ENCODE measurements at regions not wholly inside any gene's neighbourhood (a gene's known extent, or its start where the extent isn't known, plus 50 kb on each side); places are given as distances from the start of the nearest gene placed in this dataset.

- intact Hi-C loops (cut with micrococcal nuclease; ENCODE audit: unreplicated experiment) = no loop called here
- BruUV-seq (replicated peaks) = no TSS peak
- FAIRE-seq (no peak), ATAC-seq (no peak), DNase-seq (ENCODE audit: low read depth, low spot score) (no peak)
- Histone ChIP-seq H3K27me3 (replicated peaks in 1 of 2; ENCODE audit: control insufficient read depth in 2 of 2, insufficient read depth in 2 of 2, low read length in 1 of 2) (no peaks in the 10 kb centered on the region), H3K4me2 (ENCODE audit: control insufficient read depth, insufficient read depth) (no peak overlapping the region), H3K79me2 (ENCODE audit: control insufficient read depth, insufficient read depth, low read length) (no peaks in the 10 kb centered on the region), H3K4me3 (no peak overlapping the region), H2AFZ (ENCODE audit: control insufficient read depth, low read depth, low read length) (no peak overlapping the region), H3K27ac (ENCODE audit: control insufficient read depth, insufficient read depth) (no peak overlapping the region), H3K4me1 (ENCODE audit: control insufficient read depth, insufficient read depth, low read length) (no peaks in the 10 kb centered on the region; the same call in 1 of the 2 replicates), H3K36me3 (ENCODE audit: control insufficient read depth in 2 of 2, insufficient read depth in 2 of 2, low read length in 1 of 2) (no peaks in the 10 kb centered on the region), H3K9me3 (replicated peaks; ENCODE audit: control insufficient read depth, insufficient read depth, low read length) (no peaks in the 10 kb centered on the region), H4K20me1 (ENCODE audit: control insufficient read depth, insufficient read depth) (no peaks in the 10 kb centered on the region), H3K9ac (ENCODE audit: control insufficient read depth, insufficient read depth, low read length) (no peak overlapping the region)
- in situ Hi-C loops (cut with MboI) = no loop called here
- ChIA-PET CTCF (interaction anchor here (1.1 kb wide), 1 partner anchor 13 kb away, joined by 7 read pairs; no protein-coding TSS in a partner anchor), RAD21 (ENCODE audit: unreplicated experiment) (interaction anchor here (0.7 kb wide), 1 partner anchor 13 kb away, joined by 3 read pairs; no protein-coding TSS in a partner anchor), SMC1A (ENCODE audit: uncharacterized antibody, unreplicated experiment) (interaction anchor here (1.1 to 2.2 kb wide), 4 partner anchors 8 to 13 kb away, joined by 4 to 9 read pairs (median 6); no protein-coding TSS in a partner anchor), POLR2A (interaction anchor here (0.6 kb wide), 1 partner anchor 263 kb away, joined by 3 read pairs; no protein-coding TSS in a partner anchor)
- peak in 1 of 2 experiments; percentile 24; a peak in 1 of 4 replicates for TF ChIP-seq IKZF2 (IDR thresholded peaks at IDR 0.05)
- no peak for TF ChIP-seq POLR2A (IDR thresholded peaks at IDR 0.05; ENCODE audit: low read depth, low read length)
- TF ChIP-seq, protein P1, sequence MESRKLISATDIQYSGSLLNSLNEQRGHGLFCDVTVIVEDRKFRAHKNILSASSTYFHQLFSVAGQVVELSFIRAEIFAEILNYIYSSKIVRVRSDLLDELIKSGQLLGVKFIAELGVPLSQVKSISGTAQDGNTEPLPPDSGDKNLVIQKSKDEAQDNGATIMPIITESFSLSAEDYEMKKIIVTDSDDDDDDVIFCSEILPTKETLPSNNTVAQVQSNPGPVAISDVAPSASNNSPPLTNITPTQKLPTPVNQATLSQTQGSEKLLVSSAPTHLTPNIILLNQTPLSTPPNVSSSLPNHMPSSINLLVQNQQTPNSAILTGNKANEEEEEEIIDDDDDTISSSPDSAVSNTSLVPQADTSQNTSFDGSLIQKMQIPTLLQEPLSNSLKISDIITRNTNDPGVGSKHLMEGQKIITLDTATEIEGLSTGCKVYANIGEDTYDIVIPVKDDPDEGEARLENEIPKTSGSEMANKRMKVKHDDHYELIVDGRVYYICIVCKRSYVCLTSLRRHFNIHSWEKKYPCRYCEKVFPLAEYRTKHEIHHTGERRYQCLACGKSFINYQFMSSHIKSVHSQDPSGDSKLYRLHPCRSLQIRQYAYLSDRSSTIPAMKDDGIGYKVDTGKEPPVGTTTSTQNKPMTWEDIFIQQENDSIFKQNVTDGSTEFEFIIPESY (IDR thresholded peaks at IDR 0.05) = no peak
- TF ChIP-seq ZNF592 (IDR thresholded peaks at IDR 0.05) = 0 out of 2 replicates have a peak, but pooled peaks have one; percentile 55
- TF ChIP-seq MTA2 (IDR thresholded peaks at IDR 0.05; ENCODE audit: low read depth) = peak; percentile 29; the same call in 1 of the 2 replicates
- TF ChIP-seq RAD51 (IDR thresholded peaks at IDR 0.05) = peak; percentile 22; the same call in 1 of the 2 replicates
- 0% methylated on average over 1 of the region's 1 CpG for WGBS (ENCODE audit: insufficient coverage, insufficient replicate concordance, low lambda C conversion rate, missing lambda C conversion rate)
Measured at GRCh38 chr18:56299740-56300139, 338.7 kb downstream of the TXNL1 start.
